Right atrium auricular region (tissue), 2 donors: ENCODE measurements at regions not wholly inside any gene's neighbourhood (a gene's known extent, or its start where the extent isn't known, plus 50 kb on each side); places are given as distances from the start of the nearest gene placed in this dataset.
"Not testable (repeated sequence)": the region's sequence is repeated elsewhere in the genome, so short reads cannot be mapped to it uniquely, and the experiment has no call there.

Experiments used
- DNase-seq: peaks from one replicate; pipeline ENCODE4 v3.0.0-alpha.2; 2019; ENCODE audit warnings: low spot score
- H3K27ac ChIP-seq, 2 donors: fragments of 200-600 bp; sonication (generic); 1 replicate in 1 of 2; 2 replicates in 1 of 2; pipeline ENCODE4 v1.5.1; 2016 to 2019
- H3K27me3 ChIP-seq, 2 donors: fragments of 200-600 bp; sonication (generic); one replicate each; pipeline versions ENCODE4 v1.5.1 to v1.6.0; 2017 to 2019
- H3K36me3 ChIP-seq: fragments of 200-600 bp; sonication (generic); one replicate; pipeline ENCODE4 v1.5.1; 2016
- H3K4me1 ChIP-seq, 2 donors: fragments of 200-600 bp; sonication (generic); one replicate each; pipeline versions ENCODE4 v1.5.1 to v1.6.0; 2017 to 2019
- H3K4me3 ChIP-seq, 2 donors: fragments of 200-600 bp; sonication (generic); 1 replicate in 1 of 2; 2 replicates in 1 of 2; pipeline ENCODE4 v1.5.1; 2017 to 2019; ENCODE audit warnings: mild to moderate bottlenecking in 1 of 2, moderate library complexity in 1 of 2
- H3K9me3 ChIP-seq, 2 donors: fragments of 200-600 bp; sonication (generic); one replicate each; pipeline ENCODE4 v1.5.1; 2019
- CTCF ChIP-seq, 2 donors: fragments of 200-600 bp; sonication (generic); IDR thresholded peaks; one replicate each; pipeline ENCODE4 v1.5.1; 2019; ENCODE audit warnings: antibody characterized with exemption in 2 of 2

- no peaks in the 10 kb centered on the region for H3K27me3 ChIP-seq
- H3K4me3 ChIP-seq = no peak overlapping the region
- H3K27ac ChIP-seq = no peak overlapping the region
- H3K36me3 ChIP-seq = no peaks in the 10 kb centered on the region
- no peaks in the 10 kb centered on the region for H3K4me1 ChIP-seq
- no peaks in the 10 kb centered on the region for H3K9me3 ChIP-seq
- DNase-seq = no peak
- no peak for TF ChIP-seq CTCF (IDR thresholded peaks at IDR 0.05)
Observed at GRCh38 chr21:38900499-38900898, 94.8 kb downstream of the ETS2 start.

GRCh38 chr21:38899985-38900384, 94.3 kb downstream of the ETS2 start:
- not testable (repeated sequence) for H3K4me1 ChIP-seq, H3K27me3 ChIP-seq, H3K27ac ChIP-seq, H3K36me3 ChIP-seq, H3K4me3 ChIP-seq, DNase-seq, H3K9me3 ChIP-seq

GRCh38 chr21:38899277-38899947, 93.7 kb downstream of the ETS2 start:
- Histone ChIP-seq H3K27ac (no peak overlapping the region), H3K36me3 (no peaks in the 10 kb centered on the region), H3K4me1 (no peaks in the 10 kb centered on the region), H3K4me3 (no peak overlapping the region), H3K27me3 (no peaks in the 10 kb centered on the region), H3K9me3 (no peaks in the 10 kb centered on the region)
- no peak for TF ChIP-seq CTCF (IDR thresholded peaks at IDR 0.05)
- no peak for DNase-seq

GRCh38 chr21:38898422-38899096, 92.8 kb downstream of the ETS2 start:
- DNase-seq = no peak
- Histone ChIP-seq H3K4me3 (no peak overlapping the region), H3K27me3 (no peaks in the 10 kb centered on the region), H3K27ac (no peak overlapping the region), H3K36me3 (no peaks in the 10 kb centered on the region), H3K4me1 (no peaks in the 10 kb centered on the region), H3K9me3 (no peaks in the 10 kb centered on the region)
- TF ChIP-seq CTCF (IDR thresholded peaks at IDR 0.05) = no peak

- no peak for DNase-seq
- H3K27me3 ChIP-seq = no peaks in the 10 kb centered on the region
- H3K9me3 ChIP-seq = no peaks in the 10 kb centered on the region
- H3K4me3 ChIP-seq = no peak overlapping the region
- H3K36me3 ChIP-seq = no peaks in the 10 kb centered on the region
- TF ChIP-seq CTCF (IDR thresholded peaks at IDR 0.05) = no peak
- no peak overlapping the region for H3K27ac ChIP-seq
- H3K4me1 ChIP-seq = no peaks in the 10 kb centered on the region
Observed at GRCh38 chr21:38897532-38898421, 92.0 kb downstream of the ETS2 start.

- no peak for TF ChIP-seq CTCF (IDR thresholded peaks at IDR 0.05)
Observed at GRCh38 chr21:38894899-38895298, 89.2 kb downstream of the ETS2 start.

More at GRCh38 chr21:38894899-38895298, 89.2 kb downstream of the ETS2 start:
- no peaks in the 10 kb centered on the region for H3K36me3 ChIP-seq
- DNase-seq = no peak
- H3K9me3 ChIP-seq = no peaks in the 10 kb centered on the region
- no peaks in the 10 kb centered on the region for H3K27me3 ChIP-seq
- no peak overlapping the region for H3K4me3 ChIP-seq
- H3K27ac ChIP-seq = no peak overlapping the region
- no peaks in the 10 kb centered on the region for H3K4me1 ChIP-seq
